ENCODE measurements at regions not wholly inside any gene's neighbourhood (a gene's known extent, or its start where the extent isn't known, plus 50 kb on each side); places are given as distances from the start of the nearest gene placed in this dataset.
"Not testable (repeated sequence)": the region's sequence is repeated elsewhere in the genome, so short reads cannot be mapped to it uniquely, and the experiment has no call there.

- no peak for DNase-seq (ENCODE audit: low read depth in 3 of 3, low spot score in 2 of 3)
Observed at GRCh38 chr5:99089822-99090549, 161.2 kb upstream of the CHD1 start.

- no peak for DNase-seq (ENCODE audit: low read depth in 3 of 3, low spot score in 2 of 3)
Observed at GRCh38 chr5:99088309-99088708, 159.5 kb upstream of the CHD1 start.

- no peak for DNase-seq (ENCODE audit: low read depth in 3 of 3, low spot score in 2 of 3)
Observed at GRCh38 chr5:99083197-99083596, 154.4 kb upstream of the CHD1 start.

- no peak for DNase-seq (ENCODE audit: low read depth in 3 of 3, low spot score in 2 of 3)
Observed at GRCh38 chr5:99081711-99082110, 152.9 kb upstream of the CHD1 start.

- no peak for DNase-seq (ENCODE audit: low read depth in 3 of 3, low spot score in 2 of 3)
Observed at GRCh38 chr5:99076723-99077640, 148.2 kb upstream of the CHD1 start.

GRCh38 chr5:99072846-99073245 lies 144.0 kb upstream of the CHD1 start:
- no peak for DNase-seq (ENCODE audit: low read depth in 3 of 3, low spot score in 2 of 3)

- DNase-seq (ENCODE audit: low read depth in 3 of 3, low spot score in 2 of 3): no peak
Observed at GRCh38 chr5:99070822-99071221, 142.0 kb upstream of the CHD1 start.

GRCh38 chr5:99070362-99070761 lies 141.6 kb upstream of the CHD1 start:
- DNase-seq (ENCODE audit: low read depth in 3 of 3, low spot score in 2 of 3): no peak

- DNase-seq (ENCODE audit: low read depth in 3 of 3, low spot score in 2 of 3): no peak
Observed at GRCh38 chr5:99068944-99069650, 140.3 kb upstream of the CHD1 start.

GRCh38 chr5:99063737-99064136 lies 134.9 kb upstream of the CHD1 start:
- DNase-seq (ENCODE audit: low read depth in 3 of 3, low spot score in 2 of 3): no peak

GRCh38 chr5:99061711-99062110 lies 132.9 kb upstream of the CHD1 start:
- DNase-seq (ENCODE audit: low read depth in 3 of 3, low spot score in 2 of 3): no peak

- no peak for DNase-seq (ENCODE audit: low read depth in 3 of 3, low spot score in 2 of 3)
Observed at GRCh38 chr5:99061299-99061698, 132.5 kb upstream of the CHD1 start.

- DNase-seq (ENCODE audit: low read depth in 3 of 3, low spot score in 2 of 3): peak; percentile 17 to 43 (median 27)
Observed at GRCh38 chr5:99060306-99061261, 131.8 kb upstream of the CHD1 start.

GRCh38 chr5:99059685-99060084 lies 130.9 kb upstream of the CHD1 start:
- DNase-seq (ENCODE audit: low read depth in 3 of 3, low spot score in 2 of 3): no peak

- no peak for DNase-seq (ENCODE audit: low read depth in 3 of 3, low spot score in 2 of 3)
Observed at GRCh38 chr5:99058466-99058865, 129.7 kb upstream of the CHD1 start.

GRCh38 chr5:99054972-99055371 lies 126.2 kb upstream of the CHD1 start:
- DNase-seq (ENCODE audit: low read depth in 3 of 3, low spot score in 2 of 3): no peak

GRCh38 chr5:99045871-99046270 lies 117.1 kb upstream of the CHD1 start:
- DNase-seq (ENCODE audit: low read depth in 3 of 3, low spot score in 2 of 3): no peak

- not testable (repeated sequence) for DNase-seq (ENCODE audit: low read depth in 3 of 3, low spot score in 2 of 3)
Observed at GRCh38 chr5:99043257-99043656, 114.5 kb upstream of the CHD1 start.

- no peak for DNase-seq (ENCODE audit: low read depth in 3 of 3, low spot score in 2 of 3)
Observed at GRCh38 chr5:99037668-99038067, 108.9 kb upstream of the CHD1 start.

GRCh38 chr5:99035942-99036341 lies 107.1 kb upstream of the CHD1 start:
- no peak for DNase-seq (ENCODE audit: low read depth in 3 of 3, low spot score in 2 of 3)
